ENCODE measurements at regions not wholly inside any gene's neighbourhood (a gene's known extent, or its start where the extent isn't known, plus 50 kb on each side); places are given as distances from the start of the nearest gene placed in this dataset.

GRCh38 chr3:11091088-11091590 is 63.2 kb upstream of the HRH1 start:
- H3K4me2 ChIP-seq (ENCODE audit: low read length) = no peak overlapping the region
- ATAC-seq = no peak
- no peaks in the 10 kb centered on the region for H3K27me3 ChIP-seq (ENCODE audit: insufficient read depth, low read length)
- no peaks in the 10 kb centered on the region for H3K79me2 ChIP-seq (ENCODE audit: insufficient read depth, low read length)
- no peak overlapping the region for H3K27ac ChIP-seq (ENCODE audit: low read depth, low read length)
- H3K4me3 ChIP-seq (replicated peaks in 1 of 2; ENCODE audit: low read depth in 1 of 2, low read length in 2 of 2) = no peak overlapping the region
- intact Hi-C loops (cut with micrococcal nuclease) = no loop called here
- peaks cover 11 to 15% of the 10 kb centered on the region in 2 experiments; a peak in 3 of 4 replicates for H3K4me1 ChIP-seq (ENCODE audit: control insufficient read depth in 1 of 2, insufficient read depth in 2 of 2, low read length in 2 of 2)
- BruUV-seq (replicated peaks) = no TSS peak
- RAD21 ChIA-PET (ENCODE audit: low non-redundant PET in 1 of 2, low total read pairs in 2 of 2, uncharacterized antibody in 2 of 2, unreplicated experiment in 2 of 2) = no interaction called here
- H2AFZ ChIP-seq (ENCODE audit: low read depth, low read length, poor library complexity, severe bottlenecking) = no peak overlapping the region
- CTCF ChIA-PET = no interaction called here
- no peaks in the 10 kb centered on the region for H3K36me3 ChIP-seq (ENCODE audit: control insufficient read depth in 1 of 2, insufficient read depth in 2 of 2, low read length in 2 of 2)
- H3K9me3 ChIP-seq (ENCODE audit: control insufficient read depth in 1 of 2, insufficient read depth in 1 of 2, low read depth in 1 of 2, low read length in 2 of 2) = no peaks in the 10 kb centered on the region; a peak in 1 of 4 replicates
- H4K20me1 ChIP-seq (ENCODE audit: insufficient read depth) = no peaks in the 10 kb centered on the region
- no peaks in the 10 kb centered on the region for H3K9me2 ChIP-seq (ENCODE audit: insufficient read depth)
- TF ChIP-seq MAX (IDR thresholded peaks at IDR 0.05) = no peak
- no peak for TF ChIP-seq EZH2phosphoT487 (IDR thresholded peaks at IDR 0.05; ENCODE audit: borderline replicate concordance)
- no peak for TF ChIP-seq FOSL1 (IDR thresholded peaks at IDR 0.05; ENCODE audit: low read depth)
- no peak for TF ChIP-seq SP1 (IDR thresholded peaks at IDR 0.05; ENCODE audit: low read depth)
- TF ChIP-seq ZFX (IDR thresholded peaks at IDR 0.05) = no peak
- TF ChIP-seq ZBTB33 (IDR thresholded peaks at IDR 0.05; ENCODE audit: extremely low read depth, insufficient replicate concordance, low read length) = no peak
- no peak for TF ChIP-seq RAD21 (IDR thresholded peaks at IDR 0.05; ENCODE audit: low read depth)
- TF ChIP-seq EZH2 (IDR thresholded peaks at IDR 0.05) = no peak
- no peak for TF ChIP-seq CTCF (IDR thresholded peaks at IDR 0.05 in 2 of 3, conservative IDR thresholded peaks at IDR 0.05 in 1 of 3; ENCODE audit: borderline replicate concordance in 1 of 3, insufficient read depth in 1 of 3, low read depth in 2 of 3, low read length in 2 of 3)
- no peak for TF ChIP-seq ZNF274 (IDR thresholded peaks at IDR 0.05; ENCODE audit: low read depth, low read length)
- H3K9ac ChIP-seq (ENCODE audit: low read length) = no peak overlapping the region
- no peak for DNase-seq (ENCODE audit: low read depth, low spot score)
- POLR2A ChIA-PET = interaction anchor here (0.9 kb wide), 1 partner anchor 16 kb away, joined by 3 read pairs; no protein-coding TSS in a partner anchor
